ENCODE measurements at regions not wholly inside any gene's neighbourhood (a gene's known extent, or its start where the extent isn't known, plus 50 kb on each side); places are given as distances from the start of the nearest gene placed in this dataset.

DNA sequence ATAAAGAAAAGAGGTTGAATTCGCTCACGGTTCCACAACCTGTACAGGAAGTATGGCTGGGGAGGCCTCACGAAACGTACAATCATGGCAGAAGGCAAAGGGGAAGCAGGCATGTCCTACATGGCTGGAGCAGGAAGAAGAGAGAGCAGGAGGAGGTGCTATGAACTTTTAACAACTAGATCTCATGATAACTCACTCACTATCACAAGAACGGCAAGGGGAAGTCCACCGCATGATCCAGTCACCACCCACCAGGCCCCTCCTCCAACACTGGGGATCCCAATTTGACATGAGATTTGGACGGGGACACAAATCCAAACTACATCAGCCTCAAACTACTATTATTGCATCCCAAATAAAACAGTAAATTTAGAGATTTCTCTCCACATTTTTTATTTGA is 53.6 kb upstream of the CST7 start:
- Histone ChIP-seq H3K27ac (no peak overlapping the region), H3K4me1 (no peaks in the 10 kb centered on the region), H3K27me3 (no peaks in the 10 kb centered on the region), H3K4me3 (no peak overlapping the region), H3K9me3 (peaks cover 0 to 11% (median 7%) of the 10 kb centered on the region in 3 donors), H3K36me3 (no peaks in the 10 kb centered on the region)
- intact Hi-C loops (cut with DNase I) = no loop called here
- TF ChIP-seq, protein P1, sequence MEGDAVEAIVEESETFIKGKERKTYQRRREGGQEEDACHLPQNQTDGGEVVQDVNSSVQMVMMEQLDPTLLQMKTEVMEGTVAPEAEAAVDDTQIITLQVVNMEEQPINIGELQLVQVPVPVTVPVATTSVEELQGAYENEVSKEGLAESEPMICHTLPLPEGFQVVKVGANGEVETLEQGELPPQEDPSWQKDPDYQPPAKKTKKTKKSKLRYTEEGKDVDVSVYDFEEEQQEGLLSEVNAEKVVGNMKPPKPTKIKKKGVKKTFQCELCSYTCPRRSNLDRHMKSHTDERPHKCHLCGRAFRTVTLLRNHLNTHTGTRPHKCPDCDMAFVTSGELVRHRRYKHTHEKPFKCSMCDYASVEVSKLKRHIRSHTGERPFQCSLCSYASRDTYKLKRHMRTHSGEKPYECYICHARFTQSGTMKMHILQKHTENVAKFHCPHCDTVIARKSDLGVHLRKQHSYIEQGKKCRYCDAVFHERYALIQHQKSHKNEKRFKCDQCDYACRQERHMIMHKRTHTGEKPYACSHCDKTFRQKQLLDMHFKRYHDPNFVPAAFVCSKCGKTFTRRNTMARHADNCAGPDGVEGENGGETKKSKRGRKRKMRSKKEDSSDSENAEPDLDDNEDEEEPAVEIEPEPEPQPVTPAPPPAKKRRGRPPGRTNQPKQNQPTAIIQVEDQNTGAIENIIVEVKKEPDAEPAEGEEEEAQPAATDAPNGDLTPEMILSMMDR (IDR thresholded peaks at IDR 0.05) = no peak
- TF ChIP-seq POLR2A (IDR thresholded peaks at IDR 0.05) = no peak
- WGBS, 2 donors = 68 to 86% methylated on average over 6 to 7 of the region's 7 CpGs
- no peak for DNase-seq

DNA sequence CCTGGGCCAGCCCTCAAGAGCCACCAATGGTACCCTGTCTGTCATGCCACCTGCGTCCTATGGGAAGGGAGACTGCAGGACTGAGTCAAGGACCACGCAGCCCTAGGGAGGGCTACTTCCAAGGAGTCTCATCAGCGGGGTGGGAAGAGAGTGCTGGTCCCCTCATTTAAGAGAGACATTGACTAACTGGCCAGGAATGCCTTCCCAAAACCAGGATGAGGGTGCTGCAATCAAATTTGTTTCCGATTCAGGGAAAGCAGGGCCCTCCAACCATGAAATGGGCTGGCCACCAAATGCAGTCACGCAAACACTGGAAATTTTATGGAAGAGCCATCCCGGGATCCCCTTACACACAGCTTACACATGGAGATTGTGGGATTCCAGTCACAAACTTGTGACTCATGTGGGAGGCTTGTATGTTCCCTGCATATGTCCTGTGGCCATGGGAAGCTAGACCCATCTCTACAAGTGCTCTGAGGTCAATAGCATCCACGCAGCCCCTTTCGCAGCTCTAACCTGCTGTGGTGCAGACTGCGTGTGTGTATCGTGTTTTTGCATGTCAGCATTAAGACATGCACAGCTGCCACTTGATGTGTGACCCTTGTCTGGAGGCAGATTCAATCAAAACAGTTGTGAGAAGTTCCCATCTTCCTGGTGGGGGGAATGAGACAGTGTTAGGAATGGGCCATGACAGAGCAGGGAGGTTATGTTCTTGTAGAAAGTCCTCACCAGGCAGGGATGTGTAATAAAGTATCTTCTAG is 53.0 kb upstream of the CST7 start:
- WGBS, 2 donors = 88 to 90% methylated on average over 5 to 7 of the region's 10 CpGs
- no peaks in the 10 kb centered on the region for H3K27me3 ChIP-seq
- no peaks in the 10 kb centered on the region for H3K4me1 ChIP-seq
- no peak overlapping the region for H3K4me3 ChIP-seq
- no peak for TF ChIP-seq POLR2A (IDR thresholded peaks at IDR 0.05)
- TF ChIP-seq, protein P1 (IDR thresholded peaks at IDR 0.05) = no peak
- no peaks in the 10 kb centered on the region for H3K36me3 ChIP-seq
- DNase-seq = no peak
- H3K9me3 ChIP-seq = peaks cover 0 to 15% (median 10%) of the 10 kb centered on the region in 3 donors
- intact Hi-C loops (cut with DNase I) = no loop called here
- no peak overlapping the region for H3K27ac ChIP-seq

DNA sequence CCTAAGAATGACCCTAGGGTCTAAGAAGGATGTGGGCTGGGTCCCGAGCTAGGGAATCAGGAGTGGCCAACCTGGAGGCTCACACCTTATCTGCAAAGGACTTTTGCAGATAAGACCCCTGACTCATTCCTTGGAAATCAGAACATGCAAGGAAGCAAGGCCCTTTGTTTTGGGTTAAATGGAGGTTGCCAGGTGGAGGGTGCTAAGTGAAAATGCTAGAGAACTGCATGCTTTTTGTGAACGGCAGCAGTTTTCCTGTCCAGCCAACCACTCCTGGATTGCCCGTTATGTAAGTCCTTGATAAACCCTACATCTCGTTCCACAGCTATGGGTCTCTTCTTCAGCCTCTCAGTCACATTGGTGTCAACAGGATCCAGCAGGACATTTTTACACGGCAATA is 52.1 kb upstream of the CST7 start:
- no peaks in the 10 kb centered on the region for H3K36me3 ChIP-seq
- H3K27me3 ChIP-seq = no peaks in the 10 kb centered on the region
- no peak overlapping the region for H3K4me3 ChIP-seq
- no peak for DNase-seq
- H3K4me1 ChIP-seq = no peaks in the 10 kb centered on the region
- 64 to 83% methylated on average over 3 of the region's 5 CpGs for WGBS, 2 donors
- intact Hi-C loops (cut with DNase I) = no loop called here
- TF ChIP-seq, protein P1 (IDR thresholded peaks at IDR 0.05) = no peak
- no peak for TF ChIP-seq POLR2A (IDR thresholded peaks at IDR 0.05)
- peaks cover 0 to 15% (median 10%) of the 10 kb centered on the region in 3 donors for H3K9me3 ChIP-seq
- H3K27ac ChIP-seq = no peak overlapping the region

DNA sequence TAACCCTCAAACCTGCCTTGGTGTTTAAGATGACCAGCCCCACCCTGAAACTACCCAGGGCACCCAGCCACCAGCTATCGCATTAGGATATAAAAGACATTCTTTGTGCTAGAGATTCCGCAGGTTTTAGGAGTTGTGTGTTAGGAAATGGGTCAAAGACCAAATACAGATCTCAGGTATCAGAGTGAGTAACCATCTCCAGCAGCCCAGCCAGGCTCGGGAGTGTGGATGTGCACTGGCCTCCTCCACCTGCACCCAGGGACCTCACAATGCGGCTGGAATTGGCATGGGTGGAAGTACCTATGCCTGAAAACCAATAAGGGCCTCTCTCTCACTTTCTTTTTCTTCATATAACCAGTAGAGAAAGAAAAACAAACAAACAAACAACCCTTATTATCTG is 51.1 kb upstream of the CST7 start:
- no peak for DNase-seq
- H3K4me1 ChIP-seq = no peaks in the 10 kb centered on the region
- no peaks in the 10 kb centered on the region for H3K27me3 ChIP-seq
- no peak for TF ChIP-seq POLR2A (IDR thresholded peaks at IDR 0.05)
- TF ChIP-seq, protein P1 (IDR thresholded peaks at IDR 0.05) = no peak
- no peak overlapping the region for H3K4me3 ChIP-seq
- no peaks in the 10 kb centered on the region for H3K36me3 ChIP-seq
- H3K27ac ChIP-seq = no peak overlapping the region
- WGBS, 2 donors = 71 to 76% methylated on average over 3 to 4 of the region's 4 CpGs
- H3K9me3 ChIP-seq = peaks cover 0 to 15% (median 10%) of the 10 kb centered on the region in 3 donors
- intact Hi-C loops (cut with DNase I) = no loop called here

DNA sequence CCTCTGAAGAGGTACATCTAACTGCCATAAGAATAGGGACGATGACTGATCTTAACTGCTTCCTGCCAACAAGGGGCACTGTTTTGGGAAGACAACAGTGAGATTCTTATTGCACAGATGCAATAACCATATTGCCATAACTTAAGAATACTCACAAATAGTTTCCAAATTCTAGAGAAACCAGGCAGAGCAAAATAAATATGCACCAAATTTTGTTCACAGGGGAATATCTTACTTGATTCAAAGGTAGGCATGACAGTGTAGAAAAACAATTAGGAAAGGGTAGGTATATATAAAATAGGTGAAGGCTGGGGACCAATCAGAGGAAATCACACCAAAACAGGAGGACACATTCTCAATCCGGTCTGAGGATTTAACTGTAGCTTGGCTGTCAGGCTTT is 49.9 kb upstream of the CST7 start:
- no peak overlapping the region for H3K27ac ChIP-seq
- intact Hi-C loops (cut with DNase I) = no loop called here
- 79 to 83% methylated on average over 2 of the region's 2 CpGs for WGBS, 2 donors
- no peaks in the 10 kb centered on the region for H3K27me3 ChIP-seq
- TF ChIP-seq, protein P1 (IDR thresholded peaks at IDR 0.05) = no peak
- TF ChIP-seq POLR2A (IDR thresholded peaks at IDR 0.05) = no peak
- no peaks in the 10 kb centered on the region for H3K4me1 ChIP-seq
- DNase-seq = no peak
- H3K36me3 ChIP-seq = no peaks in the 10 kb centered on the region
- no peak overlapping the region for H3K4me3 ChIP-seq
- H3K9me3 ChIP-seq = peaks cover 0 to 15% (median 10%) of the 10 kb centered on the region in 3 donors

Data from esophagus squamous epithelium (tissue), 5 donors.